A673 (cell line): ENCODE measurements at regions not wholly inside any gene's neighbourhood (a gene's known extent, or its start where the extent isn't known, plus 50 kb on each side); places are given as distances from the start of the nearest gene placed in this dataset.

Experiments
- EZH2 ChIP-seq: fragments of 200-600 bp; sonication (generic); IDR thresholded peaks from 2 replicates; pipeline ENCODE4 v1.6.1; 2017; ENCODE audit warnings: borderline replicate concordance, low read depth, mild to moderate bottlenecking, mixed read lengths, antibody characterized with exemption, low read length; ENCODE audit not compliant: poor library complexity, severe bottlenecking
- TF ChIP-seq, protein P1 (sequence below): fragments of 300-800, 200-600 bp; sonication (generic); conservative IDR thresholded peaks from 2 replicates; pipeline ENCODE4 v1.5.1; 2017; ENCODE audit warnings: low read depth, mild to moderate bottlenecking, antibody characterized with exemption, low read length, moderate library complexity, mixed read lengths

DNA sequence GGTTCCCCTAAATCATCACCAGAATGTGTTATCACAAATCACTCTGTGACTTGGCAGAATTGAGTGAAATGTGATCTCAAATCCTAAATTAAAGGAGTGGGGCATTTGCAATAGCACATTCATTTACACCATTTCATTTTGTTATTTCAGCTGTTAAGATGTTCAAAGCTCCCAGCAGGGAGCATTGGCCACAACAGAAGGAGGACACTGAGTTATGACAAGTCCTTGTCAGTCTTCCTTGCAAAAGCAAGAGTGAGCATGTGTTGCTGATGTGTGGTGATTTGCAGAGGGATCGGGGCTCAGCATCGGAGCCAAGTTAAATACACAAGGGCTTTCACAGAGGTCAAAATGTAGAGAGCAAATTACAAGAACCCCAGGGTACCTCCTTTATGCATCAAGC lies 372.2 kb upstream of the CDH5 start:
- TF ChIP-seq, protein P1, sequence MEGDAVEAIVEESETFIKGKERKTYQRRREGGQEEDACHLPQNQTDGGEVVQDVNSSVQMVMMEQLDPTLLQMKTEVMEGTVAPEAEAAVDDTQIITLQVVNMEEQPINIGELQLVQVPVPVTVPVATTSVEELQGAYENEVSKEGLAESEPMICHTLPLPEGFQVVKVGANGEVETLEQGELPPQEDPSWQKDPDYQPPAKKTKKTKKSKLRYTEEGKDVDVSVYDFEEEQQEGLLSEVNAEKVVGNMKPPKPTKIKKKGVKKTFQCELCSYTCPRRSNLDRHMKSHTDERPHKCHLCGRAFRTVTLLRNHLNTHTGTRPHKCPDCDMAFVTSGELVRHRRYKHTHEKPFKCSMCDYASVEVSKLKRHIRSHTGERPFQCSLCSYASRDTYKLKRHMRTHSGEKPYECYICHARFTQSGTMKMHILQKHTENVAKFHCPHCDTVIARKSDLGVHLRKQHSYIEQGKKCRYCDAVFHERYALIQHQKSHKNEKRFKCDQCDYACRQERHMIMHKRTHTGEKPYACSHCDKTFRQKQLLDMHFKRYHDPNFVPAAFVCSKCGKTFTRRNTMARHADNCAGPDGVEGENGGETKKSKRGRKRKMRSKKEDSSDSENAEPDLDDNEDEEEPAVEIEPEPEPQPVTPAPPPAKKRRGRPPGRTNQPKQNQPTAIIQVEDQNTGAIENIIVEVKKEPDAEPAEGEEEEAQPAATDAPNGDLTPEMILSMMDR = no peak
- TF ChIP-seq EZH2 = no peak
